ENCODE measurements at regions not wholly inside any gene's neighbourhood (a gene's known extent, or its start where the extent isn't known, plus 50 kb on each side); places are given as distances from the start of the nearest gene placed in this dataset.

DNA sequence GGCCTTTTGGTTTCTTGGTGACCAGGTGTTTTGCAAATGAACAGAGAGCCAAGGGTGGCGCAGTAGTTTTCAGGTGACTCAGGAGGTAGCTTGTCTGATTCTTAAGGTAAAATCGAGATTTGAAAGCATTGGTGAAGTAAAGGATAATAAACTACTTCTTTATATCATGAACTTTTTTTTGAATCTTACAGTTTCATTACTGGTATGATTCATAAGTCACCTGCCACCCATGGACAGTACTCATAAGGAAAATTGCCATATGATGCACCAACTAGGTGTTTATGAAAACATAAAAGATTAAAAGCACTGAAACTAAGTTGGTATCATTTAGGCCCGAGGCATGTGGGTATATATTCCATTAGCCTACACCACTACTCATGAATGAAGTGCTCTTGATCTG is 84.1 kb upstream of the MGAT5 start:
- Histone ChIP-seq H3K4me3 (no peak overlapping the region), H3K9me3 (no peaks in the 10 kb centered on the region), H3K27ac (no peak overlapping the region), H3K27me3 (ENCODE audit: insufficient read depth in 3 of 3, low read length in 2 of 3) (no peaks in the 10 kb centered on the region), H3K36me3 (ENCODE audit: insufficient read depth in 1 of 2, low read depth in 1 of 2) (no peaks in the 10 kb centered on the region), H3K4me1 (peaks cover 19% of the 10 kb centered on the region)
- 91 to 97% (median 94%) methylated on average over 3 of the region's 3 CpGs for WGBS, 3 donors
- intact Hi-C loops (cut with DNase I) = loop anchor here in 1 of 2 donors (10.0 kb wide), 1 partner anchor 45 kb away; no protein-coding TSS in a partner anchor
- no peak for DNase-seq
- no peak for ATAC-seq
- TF ChIP-seq CTCF (IDR thresholded peaks at IDR 0.05) = no peak

- Histone ChIP-seq H3K4me1 (peaks cover 21% of the 10 kb centered on the region), H3K27me3 (ENCODE audit: insufficient read depth in 3 of 3, low read length in 2 of 3) (no peaks in the 10 kb centered on the region), H3K4me3 (no peak overlapping the region), H3K9me3 (no peaks in the 10 kb centered on the region), H3K36me3 (ENCODE audit: insufficient read depth in 1 of 2, low read depth in 1 of 2) (no peaks in the 10 kb centered on the region), H3K27ac (no peak overlapping the region)
- intact Hi-C loops (cut with DNase I) = loop anchor here in 1 of 2 donors (10.0 kb wide), 1 partner anchor 45 kb away; no protein-coding TSS in a partner anchor
- no peak for TF ChIP-seq CTCF (IDR thresholded peaks at IDR 0.05)
- no peak for DNase-seq
- 53 to 77% (median 64%) methylated on average over 3 of the region's 3 CpGs for WGBS, 3 donors
- no peak for ATAC-seq
These were observed 83.6 kb upstream of the MGAT5 start for GRCh38 chr2:134170294-134170693.

DNA sequence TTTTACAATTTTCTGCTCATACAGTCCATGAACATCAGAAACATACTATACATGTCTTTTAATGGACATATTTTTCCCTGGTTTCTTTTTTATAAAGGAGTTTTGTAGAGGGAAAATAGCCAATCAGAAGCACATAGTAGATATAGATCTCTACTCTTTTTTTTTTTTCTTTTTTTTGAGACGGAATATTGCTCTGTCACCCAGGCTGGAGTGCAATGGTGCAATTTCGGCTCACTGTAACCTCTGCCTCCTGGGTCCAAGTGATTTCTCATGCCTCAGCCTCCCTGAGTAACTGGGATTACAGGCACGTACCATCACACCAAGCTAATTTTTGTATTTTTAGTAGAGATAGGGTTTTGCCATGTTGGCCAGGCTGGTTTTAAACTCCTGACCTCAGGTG is 83.2 kb upstream of the MGAT5 start:
- intact Hi-C loops (cut with DNase I) = loop anchor here in 1 of 2 donors (10.0 kb wide), 1 partner anchor 46 kb away; no protein-coding TSS in a partner anchor
- Histone ChIP-seq H3K27me3 (ENCODE audit: insufficient read depth in 3 of 3, low read length in 2 of 3) (no peaks in the 10 kb centered on the region), H3K27ac (no peak overlapping the region), H3K4me3 (no peak overlapping the region), H3K4me1 (peaks cover 21% of the 10 kb centered on the region), H3K9me3 (no peaks in the 10 kb centered on the region), H3K36me3 (ENCODE audit: insufficient read depth in 1 of 2, low read depth in 1 of 2) (no peaks in the 10 kb centered on the region)
- 84 to 93% (median 88%) methylated on average over 3 of the region's 3 CpGs for WGBS, 3 donors
- no peak for TF ChIP-seq CTCF (IDR thresholded peaks at IDR 0.05)
- DNase-seq = no peak
- ATAC-seq = no peak

DNA sequence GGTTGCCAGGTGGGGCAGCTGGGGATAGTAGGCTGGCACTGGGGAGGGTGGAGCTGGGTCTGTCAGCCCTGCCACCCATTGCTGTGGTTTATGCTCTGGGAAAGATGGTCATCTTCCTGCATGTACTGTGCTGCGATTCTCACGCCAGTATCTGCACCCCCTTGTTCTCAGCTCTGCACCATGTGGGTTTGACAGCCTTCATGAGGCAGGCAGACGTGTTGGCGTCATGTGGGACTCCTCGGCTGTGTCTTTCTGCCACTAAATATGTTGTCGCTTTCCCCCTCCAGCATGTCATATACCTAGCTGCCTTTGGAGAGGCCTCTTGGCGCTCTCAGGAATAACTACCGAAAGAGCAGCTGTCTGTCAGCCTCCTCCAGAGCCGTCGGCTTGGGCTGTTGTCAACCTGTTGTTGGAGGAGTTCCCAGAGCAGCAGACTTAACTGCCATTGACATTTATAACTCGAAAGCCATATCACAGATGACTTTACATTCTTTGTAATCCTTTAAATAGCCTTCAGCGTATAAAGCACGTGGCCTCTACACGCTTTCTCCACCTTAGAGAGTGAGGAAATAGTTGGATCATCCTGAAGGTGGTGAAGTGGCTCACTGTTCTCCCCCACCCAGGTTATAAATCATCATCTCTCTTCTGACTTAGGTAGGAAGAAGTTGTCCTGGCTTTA is 80.4 kb upstream of the MGAT5 start:
- Histone ChIP-seq H3K4me3 (no peak overlapping the region), H3K27ac (peak overlapping the region; percentile 48), H3K27me3 (ENCODE audit: insufficient read depth in 3 of 3, low read length in 2 of 3) (no peaks in the 10 kb centered on the region), H3K4me1 (peaks cover 21% of the 10 kb centered on the region), H3K36me3 (ENCODE audit: insufficient read depth in 1 of 2, low read depth in 1 of 2) (no peaks in the 10 kb centered on the region), H3K9me3 (no peaks in the 10 kb centered on the region)
- peak; percentile 90 to 95 (median 93) for ATAC-seq
- 26 to 37% (median 31%) methylated on average over 14 of the region's 14 CpGs for WGBS, 3 donors
- intact Hi-C loops (cut with DNase I) = loop anchor here in 1 of 2 donors (10.0 kb wide), 1 partner anchor 49 kb away; no protein-coding TSS in a partner anchor
- TF ChIP-seq CTCF (IDR thresholded peaks at IDR 0.05) = no peak
- peak in 1 of 2 donors; percentile 68 for DNase-seq

Measured in psoas muscle (tissue), 7 donors.